ENCODE measurements at regions not wholly inside any gene's neighbourhood (a gene's known extent, or its start where the extent isn't known, plus 50 kb on each side); places are given as distances from the start of the nearest gene placed in this dataset.

DNA sequence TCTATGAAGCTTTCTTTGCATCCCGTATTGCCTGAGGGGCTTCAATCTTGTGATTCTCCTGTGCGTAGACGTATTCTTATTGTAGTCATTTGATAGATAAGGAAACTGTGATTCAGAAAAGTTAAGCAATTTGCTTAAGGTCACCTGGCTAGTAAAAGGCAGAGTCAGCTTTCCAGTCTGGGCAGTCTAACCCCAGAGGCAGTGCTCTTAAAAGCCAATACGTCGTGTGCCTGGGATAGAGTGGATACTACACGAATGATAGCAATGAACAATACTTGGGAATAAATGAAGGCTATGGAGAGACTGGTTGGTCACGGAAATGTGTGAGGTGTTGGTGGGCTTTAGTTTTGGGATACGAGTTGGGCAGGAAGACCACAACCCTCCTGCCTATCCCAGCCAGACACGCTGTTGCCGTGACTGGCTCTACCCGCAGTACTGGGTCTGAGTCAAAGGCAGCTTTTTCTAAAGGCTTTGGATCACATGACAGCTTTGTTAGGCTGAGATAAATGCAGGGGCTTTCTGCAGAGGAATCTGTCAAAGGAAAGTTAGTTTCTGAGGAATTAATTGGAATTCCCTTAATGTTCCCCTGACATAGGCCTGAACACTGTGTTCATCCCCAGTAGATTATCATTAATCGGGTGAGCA lies 302.6 kb downstream of the KIF4B start:
- in situ Hi-C loops (cut with HindIII; ENCODE audit: low sequenced_read_pairs) = no loop called here

DNA sequence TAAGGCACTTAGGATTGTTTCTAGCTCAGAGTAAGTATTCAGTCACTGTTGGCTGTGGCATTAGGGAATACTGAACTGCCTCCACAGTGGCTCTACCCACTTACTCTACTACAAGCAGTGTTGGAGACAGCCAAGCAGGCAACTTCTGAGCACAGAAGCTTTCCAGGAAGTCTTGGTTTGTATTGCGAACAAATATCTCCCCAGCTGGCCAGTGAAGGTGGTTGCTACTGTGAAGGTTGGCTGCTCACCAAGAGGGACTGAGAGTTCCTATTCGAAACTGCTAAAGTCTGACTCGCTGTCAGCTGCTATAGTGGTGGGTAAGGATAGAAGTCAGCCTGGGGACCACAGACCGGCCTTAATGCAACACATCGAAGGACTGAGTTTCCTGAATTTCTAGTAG lies 319.1 kb downstream of the KIF4B start:
- DNase-seq (ENCODE audit: low read depth) = no peak
- in situ Hi-C loops (cut with HindIII; ENCODE audit: low sequenced_read_pairs) = no loop called here
- TF ChIP-seq, protein P1, sequence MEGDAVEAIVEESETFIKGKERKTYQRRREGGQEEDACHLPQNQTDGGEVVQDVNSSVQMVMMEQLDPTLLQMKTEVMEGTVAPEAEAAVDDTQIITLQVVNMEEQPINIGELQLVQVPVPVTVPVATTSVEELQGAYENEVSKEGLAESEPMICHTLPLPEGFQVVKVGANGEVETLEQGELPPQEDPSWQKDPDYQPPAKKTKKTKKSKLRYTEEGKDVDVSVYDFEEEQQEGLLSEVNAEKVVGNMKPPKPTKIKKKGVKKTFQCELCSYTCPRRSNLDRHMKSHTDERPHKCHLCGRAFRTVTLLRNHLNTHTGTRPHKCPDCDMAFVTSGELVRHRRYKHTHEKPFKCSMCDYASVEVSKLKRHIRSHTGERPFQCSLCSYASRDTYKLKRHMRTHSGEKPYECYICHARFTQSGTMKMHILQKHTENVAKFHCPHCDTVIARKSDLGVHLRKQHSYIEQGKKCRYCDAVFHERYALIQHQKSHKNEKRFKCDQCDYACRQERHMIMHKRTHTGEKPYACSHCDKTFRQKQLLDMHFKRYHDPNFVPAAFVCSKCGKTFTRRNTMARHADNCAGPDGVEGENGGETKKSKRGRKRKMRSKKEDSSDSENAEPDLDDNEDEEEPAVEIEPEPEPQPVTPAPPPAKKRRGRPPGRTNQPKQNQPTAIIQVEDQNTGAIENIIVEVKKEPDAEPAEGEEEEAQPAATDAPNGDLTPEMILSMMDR (IDR thresholded peaks at IDR 0.05; ENCODE audit: low read depth, low read length, missing control alignments) = no peak

More for the DNA sequence above, 302.6 kb downstream of the KIF4B start:
- TF ChIP-seq, protein P1 (IDR thresholded peaks at IDR 0.05; ENCODE audit: low read depth, low read length, missing control alignments) = no peak
- no peak overlapping the region for H3K4me3 ChIP-seq (ENCODE audit: low read depth, low read length)
- DNase-seq (ENCODE audit: low read depth) = no peak

DNA sequence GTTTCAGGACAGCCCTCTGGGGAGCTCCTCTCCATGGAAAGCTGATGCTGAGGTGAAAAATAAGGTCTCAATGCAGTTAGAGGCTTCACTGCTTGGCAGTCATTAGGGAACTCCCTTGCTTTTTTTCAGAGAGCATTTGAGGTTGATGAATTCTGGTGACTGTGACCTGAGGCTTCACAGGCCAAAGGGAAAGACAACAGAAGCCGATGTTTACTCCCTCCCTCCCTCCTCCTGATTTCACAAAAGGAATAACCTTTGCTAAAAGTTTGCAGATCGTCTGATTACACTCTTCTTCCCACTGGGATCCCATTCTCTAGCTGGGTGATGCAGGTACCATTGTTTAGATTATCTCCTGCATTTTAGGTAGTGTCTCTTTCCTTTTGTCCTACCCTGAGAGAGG lies 329.4 kb downstream of the KIF4B start:
- TF ChIP-seq, protein P1 (IDR thresholded peaks at IDR 0.05; ENCODE audit: low read depth, low read length, missing control alignments) = no peak
- no peak for DNase-seq (ENCODE audit: low read depth)
- no peak overlapping the region for H3K4me3 ChIP-seq (ENCODE audit: low read depth, low read length)
- in situ Hi-C loops (cut with HindIII; ENCODE audit: low sequenced_read_pairs) = no loop called here

More for the DNA sequence above, 319.1 kb downstream of the KIF4B start:
- H3K4me3 ChIP-seq (ENCODE audit: low read depth, low read length) = no peak overlapping the region

DNA sequence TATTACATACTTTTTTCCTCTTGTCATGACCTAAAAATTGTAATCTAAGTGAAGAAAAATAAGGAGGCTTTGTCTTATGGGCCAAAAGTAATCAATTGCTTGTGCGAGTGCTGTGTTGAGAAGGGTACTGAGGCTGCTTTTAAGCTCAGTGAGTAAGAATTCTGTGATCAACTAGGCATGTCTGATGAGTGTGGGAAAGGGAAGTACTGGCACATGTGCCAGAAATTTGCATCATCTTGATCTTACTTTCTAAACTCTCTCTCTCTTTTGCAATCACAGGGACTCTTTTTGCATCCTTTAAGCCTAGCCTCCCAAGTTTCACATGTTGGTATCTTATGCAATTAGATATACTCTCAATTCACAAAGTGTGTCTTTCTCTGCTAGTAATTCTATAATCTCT lies 329.9 kb downstream of the KIF4B start:
- in situ Hi-C loops (cut with HindIII; ENCODE audit: low sequenced_read_pairs) = no loop called here
- DNase-seq (ENCODE audit: low read depth) = no peak
- TF ChIP-seq, protein P1 (IDR thresholded peaks at IDR 0.05; ENCODE audit: low read depth, low read length, missing control alignments) = no peak
- H3K4me3 ChIP-seq (ENCODE audit: low read depth, low read length) = no peak overlapping the region

DNA sequence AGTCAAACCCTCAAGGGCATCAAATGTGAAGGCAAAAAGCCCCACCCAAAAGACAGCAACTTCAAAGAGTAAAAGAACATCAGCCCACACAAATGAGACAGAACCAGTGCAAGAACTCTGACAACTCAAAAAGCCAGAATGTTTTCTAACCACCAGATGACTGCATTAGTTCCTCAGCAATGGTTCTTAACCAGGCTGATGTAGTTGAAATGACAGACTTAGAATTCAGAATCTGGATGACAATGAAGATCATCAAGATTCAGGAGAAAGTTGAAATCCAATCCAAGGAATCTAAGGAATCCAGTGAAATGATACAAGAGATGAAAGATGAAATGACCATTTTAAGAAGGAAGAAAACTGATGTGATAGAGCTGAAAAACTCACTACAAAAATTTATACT lies 339.7 kb downstream of the KIF4B start:
- in situ Hi-C loops (cut with HindIII; ENCODE audit: low sequenced_read_pairs) = no loop called here
- TF ChIP-seq, protein P1 (IDR thresholded peaks at IDR 0.05; ENCODE audit: low read depth, low read length, missing control alignments) = no peak

DNA sequence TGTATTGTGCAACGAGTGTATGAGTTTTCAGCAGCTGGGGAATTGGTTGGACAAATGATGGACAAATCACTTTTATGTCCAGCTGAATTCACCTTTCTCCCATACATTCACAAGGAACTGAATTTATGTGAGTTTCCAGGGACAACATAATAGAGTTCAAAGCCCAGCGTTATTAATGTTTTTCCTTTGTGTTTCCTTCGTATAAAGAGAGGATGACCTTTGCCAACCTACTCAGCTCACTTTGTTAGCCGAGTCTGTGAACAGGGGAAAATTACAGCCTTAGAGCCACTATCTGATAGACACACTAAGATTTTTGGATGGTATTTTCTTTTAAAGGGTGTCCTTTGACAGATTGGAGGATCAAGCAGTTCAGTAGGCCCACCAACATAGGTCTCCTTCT lies 352.5 kb downstream of the KIF4B start:
- in situ Hi-C loops (cut with HindIII; ENCODE audit: low sequenced_read_pairs) = no loop called here
- no peak for DNase-seq (ENCODE audit: low read depth)
- TF ChIP-seq, protein P1 (IDR thresholded peaks at IDR 0.05; ENCODE audit: low read depth, low read length, missing control alignments) = no peak
- H3K4me3 ChIP-seq (ENCODE audit: low read depth, low read length) = no peak overlapping the region

More for the DNA sequence above, 339.7 kb downstream of the KIF4B start:
- no peak overlapping the region for H3K4me3 ChIP-seq (ENCODE audit: low read depth, low read length)
- no peak for DNase-seq (ENCODE audit: low read depth)
